ENCODE measurements at regions not wholly inside any gene's neighbourhood (a gene's known extent, or its start where the extent isn't known, plus 50 kb on each side); places are given as distances from the start of the nearest gene placed in this dataset.

DNA sequence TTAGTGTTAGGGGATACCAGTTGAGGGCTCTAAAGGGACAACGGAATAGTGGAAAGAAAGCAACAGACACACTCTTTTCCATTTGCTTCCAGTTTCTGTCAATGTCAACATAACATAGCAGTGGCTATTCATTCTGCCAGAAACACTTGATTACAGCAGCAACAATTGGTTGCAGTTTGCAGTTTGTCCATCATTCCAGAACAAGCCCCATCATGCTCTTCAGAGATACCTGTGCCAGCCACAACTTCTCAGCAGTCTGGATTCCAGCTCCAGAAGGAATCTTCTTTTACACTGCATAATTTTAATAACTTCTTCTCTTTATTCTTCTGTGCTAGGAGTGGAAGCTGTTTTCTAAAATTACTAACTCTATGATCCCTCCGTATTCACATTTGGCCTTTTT is 1521.4 kb downstream of the PLA2G4A start:
- DNase-seq (ENCODE audit: low spot score): no peak
- no peaks in the 10 kb centered on the region for H3K9me3 Mint-ChIP-seq (ENCODE audit: low read depth)
- peaks cover 2% of the 10 kb centered on the region for H3K27me3 Mint-ChIP-seq (ENCODE audit: low read depth)
- no peaks in the 10 kb centered on the region for H3K36me3 Mint-ChIP-seq (ENCODE audit: low read depth)
- no peaks in the 10 kb centered on the region for H3K4me1 Mint-ChIP-seq (ENCODE audit: low read depth)
- TF ChIP-seq CTCF (IDR thresholded peaks at IDR 0.05): no peak
- no peak overlapping the region for H3K4me3 Mint-ChIP-seq (ENCODE audit: unreplicated experiment)
- no peak overlapping the region for H3K27ac Mint-ChIP-seq (ENCODE audit: unreplicated experiment)

DNA sequence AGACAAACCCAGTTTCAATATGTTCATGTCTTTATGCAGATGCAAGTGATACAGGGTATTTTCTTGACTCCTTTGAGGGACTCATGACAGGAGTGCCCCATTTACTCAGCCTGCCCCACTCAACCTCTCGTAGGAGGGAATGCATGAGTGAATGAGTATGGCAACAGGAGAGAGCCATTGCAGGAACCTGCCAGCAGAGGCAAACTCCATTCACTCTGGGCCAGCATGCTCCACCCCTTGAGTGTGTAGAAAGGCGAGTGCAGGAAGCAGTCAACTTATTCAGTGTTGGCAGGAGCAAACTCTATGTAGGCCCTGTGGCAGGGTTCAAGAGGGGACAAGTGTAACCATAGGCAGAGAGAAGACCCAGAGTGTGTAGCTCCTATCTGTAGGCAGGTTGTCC is 1526.3 kb downstream of the PLA2G4A start:
- Mint-ChIP-seq H3K9me3 (ENCODE audit: low read depth) (peaks cover 5% of the 10 kb centered on the region), H3K27me3 (ENCODE audit: low read depth) (no peaks in the 10 kb centered on the region)

DNA sequence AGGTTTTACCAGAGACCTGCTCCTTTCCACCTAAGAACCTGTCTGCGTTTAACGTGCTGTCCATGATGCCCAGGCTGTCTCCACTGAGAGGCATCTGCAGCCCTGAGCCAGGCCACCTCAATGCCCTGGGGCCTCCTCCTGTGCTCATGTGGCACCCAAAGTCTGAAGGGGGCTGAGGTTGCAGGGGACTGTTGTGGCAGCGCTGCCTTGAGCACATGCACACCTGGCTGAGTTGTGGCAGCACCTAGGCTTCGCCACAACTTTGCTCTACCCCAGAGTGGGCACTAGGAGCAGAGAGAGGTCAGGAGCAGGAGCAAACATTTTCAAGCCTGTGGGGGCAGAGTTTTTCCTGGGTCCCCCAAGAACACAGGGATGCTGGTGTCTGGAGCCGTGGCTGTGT is 1527.1 kb downstream of the PLA2G4A start:
- H3K27me3 Mint-ChIP-seq (ENCODE audit: low read depth): no peaks in the 10 kb centered on the region

More for the DNA sequence above, 1526.3 kb downstream of the PLA2G4A start:
- no peak overlapping the region for H3K27ac Mint-ChIP-seq (ENCODE audit: unreplicated experiment)
- no peak for DNase-seq (ENCODE audit: low spot score)
- no peaks in the 10 kb centered on the region for H3K36me3 Mint-ChIP-seq (ENCODE audit: low read depth)
- H3K4me3 Mint-ChIP-seq (ENCODE audit: unreplicated experiment): no peak overlapping the region
- TF ChIP-seq CTCF (IDR thresholded peaks at IDR 0.05): no peak
- H3K4me1 Mint-ChIP-seq (ENCODE audit: low read depth): no peaks in the 10 kb centered on the region

DNA sequence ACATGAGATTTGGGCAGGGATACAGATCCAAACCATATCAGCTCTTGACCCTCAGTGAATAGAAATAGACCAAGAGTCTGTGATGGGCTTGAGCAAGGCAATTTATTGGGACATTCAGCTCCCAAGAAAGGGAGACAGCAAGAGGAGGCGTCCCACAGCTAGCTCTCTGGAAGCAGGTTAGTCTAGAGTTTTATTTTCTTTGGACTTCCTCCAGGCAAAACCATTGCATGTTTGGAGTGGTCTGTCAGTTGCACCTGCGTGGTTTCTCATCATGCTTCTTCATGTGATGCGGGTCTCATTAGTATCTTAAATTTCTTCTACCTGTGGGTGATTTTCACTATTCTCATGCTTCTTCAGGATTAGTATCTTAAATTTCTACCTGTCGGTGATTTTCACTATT is 1530.6 kb downstream of the PLA2G4A start:
- Mint-ChIP-seq H3K27ac (ENCODE audit: unreplicated experiment) (no peak overlapping the region), H3K9me3 (ENCODE audit: low read depth) (peaks cover 5% of the 10 kb centered on the region), H3K27me3 (ENCODE audit: low read depth) (no peaks in the 10 kb centered on the region), H3K4me1 (ENCODE audit: low read depth) (no peaks in the 10 kb centered on the region), H3K4me3 (ENCODE audit: unreplicated experiment) (no peak overlapping the region), H3K36me3 (ENCODE audit: low read depth) (no peaks in the 10 kb centered on the region)
- DNase-seq (ENCODE audit: low spot score): no peak
- TF ChIP-seq CTCF (IDR thresholded peaks at IDR 0.05): no peak

More for the DNA sequence above, 1527.1 kb downstream of the PLA2G4A start:
- H3K36me3 Mint-ChIP-seq (ENCODE audit: low read depth): no peaks in the 10 kb centered on the region
- H3K4me1 Mint-ChIP-seq (ENCODE audit: low read depth): no peaks in the 10 kb centered on the region
- no peak for TF ChIP-seq CTCF (IDR thresholded peaks at IDR 0.05)
- H3K4me3 Mint-ChIP-seq (ENCODE audit: unreplicated experiment): no peak overlapping the region
- no peak overlapping the region for H3K27ac Mint-ChIP-seq (ENCODE audit: unreplicated experiment)
- no peak for DNase-seq (ENCODE audit: low spot score)
- H3K9me3 Mint-ChIP-seq (ENCODE audit: low read depth): peaks cover 5% of the 10 kb centered on the region

DNA sequence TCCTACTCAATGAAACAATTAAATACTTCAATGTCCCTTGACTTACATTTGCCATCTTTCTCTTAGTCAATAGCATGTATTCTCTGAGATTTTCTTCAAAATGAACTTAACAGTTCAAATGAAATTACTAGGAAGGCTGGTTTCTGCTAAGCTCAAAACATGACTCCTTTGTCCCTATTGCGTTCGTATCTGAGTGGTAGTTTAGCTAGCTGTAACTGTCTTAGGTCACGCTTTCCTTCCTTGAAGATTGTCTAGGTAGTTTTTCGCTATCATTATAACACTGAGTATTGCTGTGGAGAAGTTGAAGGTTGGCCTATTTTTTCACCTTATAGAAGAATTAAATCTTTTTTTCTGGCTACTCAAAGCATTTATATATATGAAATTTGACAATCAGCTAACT is 1535.2 kb downstream of the PLA2G4A start:
- no peaks in the 10 kb centered on the region for H3K4me1 Mint-ChIP-seq (ENCODE audit: low read depth)
- no peak overlapping the region for H3K27ac Mint-ChIP-seq (ENCODE audit: unreplicated experiment)
- no peak overlapping the region for H3K4me3 Mint-ChIP-seq (ENCODE audit: unreplicated experiment)
- H3K9me3 Mint-ChIP-seq (ENCODE audit: low read depth): peaks cover 2% of the 10 kb centered on the region
- H3K27me3 Mint-ChIP-seq (ENCODE audit: low read depth): no peaks in the 10 kb centered on the region
- TF ChIP-seq CTCF (IDR thresholded peaks at IDR 0.05): no peak
- no peak for DNase-seq (ENCODE audit: low spot score)
- no peaks in the 10 kb centered on the region for H3K36me3 Mint-ChIP-seq (ENCODE audit: low read depth)

Measured in chondrocyte (in vitro differentiated cells).